Erythroblast (primary cell): ENCODE measurements at regions not wholly inside any gene's neighbourhood (a gene's known extent, or its start where the extent isn't known, plus 50 kb on each side); places are given as distances from the start of the nearest gene placed in this dataset.

Experiments used
- GATA1 ChIP-seq: IDR thresholded peaks from 2 replicates; pipeline ENCODE4 v1.6.1; 2011; ENCODE audit warnings: low read depth, mild to moderate bottlenecking, control low read depth, low read length, moderate library complexity
- POLR2A ChIP-seq: IDR thresholded peaks from 2 replicates; pipeline ENCODE4 v1.6.1; 2011; ENCODE audit warnings: mild to moderate bottlenecking, low read length

DNA sequence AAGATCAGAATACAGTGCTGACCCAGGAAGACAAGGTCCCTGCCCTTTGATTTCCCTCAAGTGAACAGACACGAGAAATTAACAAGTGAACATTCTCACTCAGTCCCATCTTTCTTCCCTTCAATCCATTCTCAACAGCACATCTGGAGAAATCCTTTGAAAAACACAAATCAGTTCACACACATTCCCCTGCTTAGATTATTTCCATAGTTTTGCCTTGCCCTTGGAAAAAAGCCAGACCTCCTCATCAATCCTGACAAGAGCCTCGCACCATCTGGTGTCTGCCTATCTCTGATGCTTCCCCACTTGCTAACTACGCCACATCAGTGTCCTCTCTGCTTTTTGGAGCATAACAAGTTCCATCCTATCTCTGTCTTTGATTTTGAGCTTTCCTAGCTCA is 94.4 kb upstream of the KIAA1217 start:
- TF ChIP-seq GATA1, result no peak
- TF ChIP-seq POLR2A, result no peak
